DND-41 (cell line): ENCODE measurements at regions not wholly inside any gene's neighbourhood (a gene's known extent, or its start where the extent isn't known, plus 50 kb on each side); places are given as distances from the start of the nearest gene placed in this dataset.

Experiments used
- ATAC-seq: fragments of 200-7000 bp; cut with Tn5 transposase; 3 replicates; pipeline ENCODE4 v1.9.1; 2021; ENCODE audit warnings: low read depth; ENCODE audit not compliant: insufficient read depth
- DNase-seq: peaks from one replicate; pipeline ENCODE4 v3.0.0-alpha.2; 2020
- H2AFZ ChIP-seq: 2 replicates; pipeline ENCODE4 v1.6.0; 2012; ENCODE audit warnings: low read depth, low read length
- H3K27ac ChIP-seq: 2 replicates; pipeline ENCODE4 v1.5.1; 2012; ENCODE audit warnings: low read length, inconsistent platforms
- H3K27me3 ChIP-seq: fragments of 200-600 bp; sonication (generic); 2 replicates; pipeline ENCODE4 v1.6.0; 2012; ENCODE audit warnings: low read length, mild to moderate bottlenecking, inconsistent platforms; ENCODE audit not compliant: insufficient read depth, poor library complexity
- H3K36me3 ChIP-seq: 2 replicates; pipeline ENCODE4 v1.5.1; 2012; ENCODE audit warnings: low read length, inconsistent platforms; ENCODE audit not compliant: insufficient read depth
- H3K4me1 ChIP-seq: 2 replicates; pipeline ENCODE4 v1.5.1; 2012; ENCODE audit warnings: mild to moderate bottlenecking, low read length; ENCODE audit not compliant: insufficient read depth
- H3K4me2 ChIP-seq: 2 replicates; pipeline ENCODE4 v1.6.0; 2012; ENCODE audit warnings: mild to moderate bottlenecking, moderate library complexity, low read length, inconsistent platforms; ENCODE audit not compliant: insufficient read depth
- H3K4me3 ChIP-seq, 2 experiments: fragments of 200-600 bp in 1 of 2; shearing (Covaris generic) in 1 of 2; 2 replicates each; pipeline ENCODE4 v1.5.1; 2012 to 2016; ENCODE audit warnings: inconsistent platforms in 2 of 2, low read length in 2 of 2, mild to moderate bottlenecking in 2 of 2, low read depth in 1 of 2, moderate library complexity in 1 of 2
- H3K79me2 ChIP-seq: 2 replicates; pipeline ENCODE4 v1.6.0; 2012; ENCODE audit warnings: low read length, inconsistent platforms; ENCODE audit not compliant: insufficient read depth
- H3K9ac ChIP-seq: 2 replicates; pipeline ENCODE4 v1.6.0; 2012; ENCODE audit warnings: low read depth, mild to moderate bottlenecking, inconsistent platforms, low read length, moderate library complexity
- H3K9me3 ChIP-seq: 2 replicates; pipeline ENCODE4 v1.5.1; 2012; ENCODE audit warnings: low read length, moderate library complexity, mild to moderate bottlenecking, inconsistent platforms; ENCODE audit not compliant: insufficient read depth, severe bottlenecking
- H4K20me1 ChIP-seq: 2 replicates; pipeline ENCODE4 v1.6.0; 2012; ENCODE audit warnings: low read length; ENCODE audit not compliant: insufficient read depth
- EZH2 ChIP-seq: IDR thresholded peaks from 3 replicates; pipeline ENCODE4 v1.6.1; 2012; ENCODE audit warnings: borderline replicate concordance, low read depth, mild to moderate bottlenecking, moderate library complexity, low read length, inconsistent platforms; ENCODE audit not compliant: severe bottlenecking
- TF ChIP-seq, protein P1 (sequence below): IDR thresholded peaks from 2 replicates; pipeline ENCODE4 v1.5.1; 2012; ENCODE audit warnings: borderline replicate concordance, low read length, moderate library complexity, mild to moderate bottlenecking; ENCODE audit not compliant: poor library complexity, severe bottlenecking; ENCODE audit errors: extremely low read depth

DNA sequence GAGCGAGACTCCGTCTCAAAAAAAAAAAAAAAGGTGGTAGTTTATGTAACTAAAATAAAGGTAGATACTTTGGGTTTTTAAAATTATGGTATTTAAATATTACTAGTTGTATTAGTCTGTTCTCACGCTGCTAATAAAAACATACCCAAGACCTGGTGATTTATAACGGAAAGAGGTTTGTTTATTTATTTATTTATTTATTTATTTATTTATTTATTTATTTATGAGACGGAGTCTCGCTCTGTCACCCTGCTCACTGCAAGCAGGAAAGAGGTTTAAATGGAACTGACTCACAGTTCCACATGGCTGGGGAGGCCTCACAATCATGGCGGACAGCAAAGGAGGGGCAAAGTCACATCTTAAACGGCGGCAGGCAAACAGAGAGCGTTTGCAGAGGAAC lies 196.0 kb downstream of the CALCRL start:
- H3K4me1 ChIP-seq, result no peaks in the 10 kb centered on the region
- no peaks in the 10 kb centered on the region for H3K79me2 ChIP-seq
- no peak overlapping the region for H3K9ac ChIP-seq
- DNase-seq, result no peak
- H3K4me2 ChIP-seq, result no peak overlapping the region
- no peaks in the 10 kb centered on the region for H4K20me1 ChIP-seq
- no peaks in the 10 kb centered on the region for H3K27me3 ChIP-seq
- no peak for ATAC-seq
- no peak overlapping the region for H2AFZ ChIP-seq
- no peaks in the 10 kb centered on the region for H3K36me3 ChIP-seq
- no peaks in the 10 kb centered on the region for H3K9me3 ChIP-seq
- H3K4me3 ChIP-seq, result no peak overlapping the region
- H3K27ac ChIP-seq, result no peak overlapping the region
- no peak for TF ChIP-seq EZH2
- TF ChIP-seq, protein P1, sequence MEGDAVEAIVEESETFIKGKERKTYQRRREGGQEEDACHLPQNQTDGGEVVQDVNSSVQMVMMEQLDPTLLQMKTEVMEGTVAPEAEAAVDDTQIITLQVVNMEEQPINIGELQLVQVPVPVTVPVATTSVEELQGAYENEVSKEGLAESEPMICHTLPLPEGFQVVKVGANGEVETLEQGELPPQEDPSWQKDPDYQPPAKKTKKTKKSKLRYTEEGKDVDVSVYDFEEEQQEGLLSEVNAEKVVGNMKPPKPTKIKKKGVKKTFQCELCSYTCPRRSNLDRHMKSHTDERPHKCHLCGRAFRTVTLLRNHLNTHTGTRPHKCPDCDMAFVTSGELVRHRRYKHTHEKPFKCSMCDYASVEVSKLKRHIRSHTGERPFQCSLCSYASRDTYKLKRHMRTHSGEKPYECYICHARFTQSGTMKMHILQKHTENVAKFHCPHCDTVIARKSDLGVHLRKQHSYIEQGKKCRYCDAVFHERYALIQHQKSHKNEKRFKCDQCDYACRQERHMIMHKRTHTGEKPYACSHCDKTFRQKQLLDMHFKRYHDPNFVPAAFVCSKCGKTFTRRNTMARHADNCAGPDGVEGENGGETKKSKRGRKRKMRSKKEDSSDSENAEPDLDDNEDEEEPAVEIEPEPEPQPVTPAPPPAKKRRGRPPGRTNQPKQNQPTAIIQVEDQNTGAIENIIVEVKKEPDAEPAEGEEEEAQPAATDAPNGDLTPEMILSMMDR, result no peak

DNA sequence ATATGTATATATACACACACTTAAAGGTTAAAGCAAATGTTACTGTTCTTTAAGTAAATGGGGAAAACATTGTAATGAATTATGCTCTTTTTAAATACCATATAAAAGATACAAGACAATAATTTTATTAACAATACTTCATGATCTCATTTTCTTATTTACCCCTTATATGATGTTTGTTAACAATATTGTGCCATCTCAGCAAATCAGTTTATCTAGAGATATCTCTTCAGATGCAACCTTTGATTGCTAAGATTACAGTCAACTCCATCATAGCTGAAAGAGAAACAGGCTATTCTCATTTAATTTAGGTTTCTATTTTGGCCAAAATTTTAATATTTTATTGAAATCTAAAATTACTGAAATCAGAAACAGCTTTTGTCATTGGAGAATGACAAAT lies 197.9 kb downstream of the CALCRL start:
- Histone ChIP-seq H3K27me3 (no peaks in the 10 kb centered on the region), H3K4me3 (no peak overlapping the region)

GRCh38 chr2:187233811-187234210 lies 214.2 kb downstream of the CALCRL start:
- no peak overlapping the region for H3K27ac ChIP-seq
- no peaks in the 10 kb centered on the region for H3K9me3 ChIP-seq
- TF ChIP-seq, protein P1, result no peak
- no peak for TF ChIP-seq EZH2
- H3K9ac ChIP-seq, result no peak overlapping the region
- H4K20me1 ChIP-seq, result no peaks in the 10 kb centered on the region
- no peaks in the 10 kb centered on the region for H3K36me3 ChIP-seq
- H2AFZ ChIP-seq, result no peak overlapping the region
- DNase-seq (no peak), ATAC-seq (no peak)
- no peak overlapping the region for H3K4me3 ChIP-seq
- no peaks in the 10 kb centered on the region for H3K27me3 ChIP-seq
- H3K4me1 ChIP-seq, result no peaks in the 10 kb centered on the region
- H3K79me2 ChIP-seq, result no peaks in the 10 kb centered on the region
- no peak overlapping the region for H3K4me2 ChIP-seq

More for the DNA sequence above, 197.9 kb downstream of the CALCRL start:
- Histone ChIP-seq H4K20me1 (no peaks in the 10 kb centered on the region), H3K9me3 (no peaks in the 10 kb centered on the region), H3K27ac (no peak overlapping the region), H3K9ac (no peak overlapping the region), H3K79me2 (no peaks in the 10 kb centered on the region), H2AFZ (no peak overlapping the region), H3K4me2 (no peak overlapping the region), H3K36me3 (no peaks in the 10 kb centered on the region), H3K4me1 (no peaks in the 10 kb centered on the region)
- no peak for DNase-seq
- TF ChIP-seq, protein P1, result no peak
- no peak for TF ChIP-seq EZH2
- ATAC-seq, result no peak

DNA sequence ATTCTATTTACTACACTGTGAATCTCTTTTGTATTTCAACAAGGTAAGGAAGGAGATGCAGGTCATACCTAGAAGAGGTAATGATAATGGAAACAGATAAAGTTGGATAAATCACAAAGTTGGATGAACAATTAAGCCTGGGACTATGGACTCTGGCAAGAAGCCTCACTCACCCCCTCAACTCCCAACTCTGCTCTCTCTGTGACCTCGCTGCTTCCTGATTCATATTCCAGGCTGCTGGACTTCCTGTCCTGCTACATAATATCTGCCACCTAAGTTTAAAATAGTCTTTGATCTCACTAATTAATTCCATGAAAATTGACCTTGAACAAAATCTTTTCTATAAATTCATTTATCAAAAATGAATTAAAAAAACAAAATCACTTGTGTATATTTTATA lies 215.3 kb downstream of the CALCRL start:
- Histone ChIP-seq H2AFZ (no peak overlapping the region), H3K27me3 (no peaks in the 10 kb centered on the region), H3K9me3 (no peaks in the 10 kb centered on the region), H3K36me3 (no peaks in the 10 kb centered on the region), H3K4me2 (no peak overlapping the region), H3K4me3 (no peak overlapping the region), H3K4me1 (no peaks in the 10 kb centered on the region), H3K9ac (no peak overlapping the region), H3K79me2 (no peaks in the 10 kb centered on the region), H4K20me1 (no peaks in the 10 kb centered on the region), H3K27ac (no peak overlapping the region)
- DNase-seq, result no peak
- no peak for ATAC-seq
- no peak for TF ChIP-seq EZH2
- TF ChIP-seq, protein P1, result no peak
